Fibroblast of gingiva (primary cell): ENCODE measurements at regions not wholly inside any gene's neighbourhood (a gene's known extent, or its start where the extent isn't known, plus 50 kb on each side); places are given as distances from the start of the nearest gene placed in this dataset.
"Not testable (repeated sequence)": the region's sequence is repeated elsewhere in the genome, so short reads cannot be mapped to it uniquely, and the experiment has no call there.

Experiments
- DNase-seq: peaks from one replicate; pipeline ENCODE4 v3.0.0-alpha.2; 2011; ENCODE audit warnings: low read depth

GRCh38 chrX:65610481-65610880 is 57.0 kb upstream of the MSN start:
- no peak for DNase-seq

GRCh38 chrX:65610040-65610439 is 57.4 kb upstream of the MSN start:
- peak; percentile 15 for DNase-seq

- no peak for DNase-seq
Observed at GRCh38 chrX:65609237-65609636, 58.2 kb upstream of the MSN start.

- DNase-seq: no peak
Observed at GRCh38 chrX:65608026-65608425, 59.4 kb upstream of the MSN start.

GRCh38 chrX:65607070-65607742 is 60.2 kb upstream of the MSN start:
- no peak for DNase-seq

- no peak for DNase-seq
Observed at GRCh38 chrX:65602221-65602560, 65.3 kb upstream of the MSN start.

- peak; percentile 84 for DNase-seq
Observed at GRCh38 chrX:65601530-65602220, 65.8 kb upstream of the MSN start.

- DNase-seq: no peak
Observed at GRCh38 chrX:65601126-65601525, 66.3 kb upstream of the MSN start.

GRCh38 chrX:65600106-65600505 is 65.5 kb upstream of the LAS1L start:
- no peak for DNase-seq

- DNase-seq: no peak
Observed at GRCh38 chrX:65598559-65599147, 64.1 kb upstream of the LAS1L start.

- peak; percentile 22 for DNase-seq
Observed at GRCh38 chrX:65596270-65597034, 61.9 kb upstream of the LAS1L start.

- peak; percentile 83 for DNase-seq
Observed at GRCh38 chrX:65595460-65595876, 60.9 kb upstream of the LAS1L start.

GRCh38 chrX:65591206-65591605 is 56.6 kb upstream of the LAS1L start:
- DNase-seq: no peak

- DNase-seq: no peak
Observed at GRCh38 chrX:65589304-65589703, 54.7 kb upstream of the LAS1L start.

GRCh38 chrX:65588795-65589194 is 54.2 kb upstream of the LAS1L start:
- no peak for DNase-seq

- peak; percentile 71 for DNase-seq
Observed at GRCh38 chrX:65587616-65588526, 53.3 kb upstream of the LAS1L start.

- DNase-seq: no peak
Observed at GRCh38 chrX:65586491-65586890, 51.9 kb upstream of the LAS1L start.

- not testable (repeated sequence) for DNase-seq
Observed at GRCh38 chrX:65585226-65585625, 50.6 kb upstream of the LAS1L start.
